Urinary bladder (tissue), 3 donors: ENCODE measurements at regions not wholly inside any gene's neighbourhood (a gene's known extent, or its start where the extent isn't known, plus 50 kb on each side); places are given as distances from the start of the nearest gene placed in this dataset.
A peak's percentile ranks its signal among the peaks of the same experiment; 100 is the strongest.
"Not testable (repeated sequence)": the region's sequence is repeated elsewhere in the genome, so short reads cannot be mapped to it uniquely, and the experiment has no call there.

Experiments used
- DNase-seq: peaks from one replicate; pipeline ENCODE4 v3.0.0-alpha.2; 2015; ENCODE audit errors: extremely low spot score
- H3K27ac ChIP-seq: one replicate; pipeline ENCODE4 v1.5.1; 2013; ENCODE audit warnings: low read depth, mild to moderate bottlenecking, moderate library complexity
- H3K36me3 ChIP-seq: one replicate; pipeline ENCODE4 v1.6.1; 2013; ENCODE audit warnings: mild to moderate bottlenecking, moderate library complexity; ENCODE audit not compliant: insufficient read depth
- H3K4me1 ChIP-seq: one replicate; pipeline ENCODE4 v1.6.1; 2013; ENCODE audit warnings: mild to moderate bottlenecking, moderate library complexity; ENCODE audit not compliant: insufficient read depth
- H3K4me3 ChIP-seq: one replicate; pipeline ENCODE4 v1.5.1; 2013; ENCODE audit warnings: low read depth, low read length
- WGBS: extraction: QIAGEN DNeasy Blood & Tissue Kit; methylation state at CpG from one replicate; pipeline ENCODE4 v1.1.7; 2013; 5-methylcytosine and 5-hydroxymethylcytosine counted together
- donor health status: healthy with polysubstance abuse.
- donor health status: healthy.

GRCh38 chr13:44044547-44045179 is 165.0 kb downstream of the LACC1 start:
- H3K4me1 ChIP-seq = no peaks in the 10 kb centered on the region
- H3K4me3 ChIP-seq = no peak overlapping the region
- 86% methylated on average over 6 of the region's 6 CpGs for WGBS
- H3K36me3 ChIP-seq = no peaks in the 10 kb centered on the region
- H3K27ac ChIP-seq = no peak overlapping the region
- DNase-seq = no peak

GRCh38 chr13:44045180-44045562 is 165.5 kb downstream of the LACC1 start:
- H3K4me3 ChIP-seq = no peak overlapping the region
- DNase-seq = no peak
- H3K27ac ChIP-seq = no peak overlapping the region
- 86% methylated on average over 3 of the region's 3 CpGs for whole genome bisulfite sequencing
- H3K4me1 ChIP-seq = no peaks in the 10 kb centered on the region
- H3K36me3 ChIP-seq = no peaks in the 10 kb centered on the region

GRCh38 chr13:44046428-44046827 is 166.7 kb downstream of the LACC1 start:
- WGBS = 91% methylated on average over 5 of the region's 5 CpGs
- H3K36me3 ChIP-seq = no peaks in the 10 kb centered on the region
- no peak for DNase-seq
- no peaks in the 10 kb centered on the region for H3K4me1 ChIP-seq
- H3K4me3 ChIP-seq = no peak overlapping the region
- no peak overlapping the region for H3K27ac ChIP-seq

GRCh38 chr13:44048326-44048725 is 168.6 kb downstream of the LACC1 start:
- no peak for DNase-seq
- H3K4me1 ChIP-seq = no peaks in the 10 kb centered on the region
- H3K4me3 ChIP-seq = no peak overlapping the region
- 92% methylated on average over 3 of the region's 3 CpGs for whole genome bisulfite sequencing
- no peak overlapping the region for H3K27ac ChIP-seq
- H3K36me3 ChIP-seq = no peaks in the 10 kb centered on the region

GRCh38 chr13:44049081-44049945 is 169.6 kb downstream of the LACC1 start:
- H3K4me3 ChIP-seq = no peak overlapping the region
- WGBS = 70% methylated on average over 3 of the region's 3 CpGs
- no peaks in the 10 kb centered on the region for H3K36me3 ChIP-seq
- no peak overlapping the region for H3K27ac ChIP-seq
- DNase-seq = no peak
- H3K4me1 ChIP-seq = no peaks in the 10 kb centered on the region

DNA sequence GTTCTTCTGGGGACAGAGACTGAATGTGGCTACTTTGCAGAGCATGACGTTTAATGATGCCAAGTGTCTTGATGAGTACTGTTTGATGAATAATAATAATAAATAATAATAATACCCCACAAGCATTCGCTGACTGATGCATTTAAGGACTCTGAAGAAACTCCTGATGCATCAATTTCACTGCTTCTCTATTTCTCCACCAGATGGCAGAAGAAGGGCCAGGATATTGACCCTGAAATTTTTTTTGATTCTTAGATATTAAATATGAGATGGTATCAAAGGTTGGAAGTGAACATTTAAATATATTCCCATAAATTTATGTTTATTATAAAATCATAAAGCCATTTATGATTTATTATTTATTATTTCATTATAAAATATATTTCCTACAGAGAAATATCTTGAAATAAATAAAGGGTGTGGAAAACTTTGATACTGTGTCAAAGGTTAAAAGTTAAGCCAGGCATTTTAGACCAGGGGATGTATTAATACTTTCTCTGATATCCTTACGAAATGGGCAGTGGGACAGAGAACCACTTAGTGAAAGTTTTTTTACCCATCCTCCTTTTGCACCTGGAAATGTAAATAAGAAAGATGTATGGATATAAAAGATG is 170.9 kb downstream of the LACC1 start:
- DNase-seq = no peak
- WGBS = 35% methylated on average over 3 of the region's 3 CpGs
- H3K27ac ChIP-seq = no peak overlapping the region
- no peaks in the 10 kb centered on the region for H3K36me3 ChIP-seq
- no peaks in the 10 kb centered on the region for H3K4me1 ChIP-seq
- H3K4me3 ChIP-seq = no peak overlapping the region

GRCh38 chr13:44051405-44051804 is 171.7 kb downstream of the LACC1 start:
- H3K27ac ChIP-seq = no peak overlapping the region
- no peak overlapping the region for H3K4me3 ChIP-seq
- H3K36me3 ChIP-seq = no peaks in the 10 kb centered on the region
- H3K4me1 ChIP-seq = no peaks in the 10 kb centered on the region
- no peak for DNase-seq

DNA sequence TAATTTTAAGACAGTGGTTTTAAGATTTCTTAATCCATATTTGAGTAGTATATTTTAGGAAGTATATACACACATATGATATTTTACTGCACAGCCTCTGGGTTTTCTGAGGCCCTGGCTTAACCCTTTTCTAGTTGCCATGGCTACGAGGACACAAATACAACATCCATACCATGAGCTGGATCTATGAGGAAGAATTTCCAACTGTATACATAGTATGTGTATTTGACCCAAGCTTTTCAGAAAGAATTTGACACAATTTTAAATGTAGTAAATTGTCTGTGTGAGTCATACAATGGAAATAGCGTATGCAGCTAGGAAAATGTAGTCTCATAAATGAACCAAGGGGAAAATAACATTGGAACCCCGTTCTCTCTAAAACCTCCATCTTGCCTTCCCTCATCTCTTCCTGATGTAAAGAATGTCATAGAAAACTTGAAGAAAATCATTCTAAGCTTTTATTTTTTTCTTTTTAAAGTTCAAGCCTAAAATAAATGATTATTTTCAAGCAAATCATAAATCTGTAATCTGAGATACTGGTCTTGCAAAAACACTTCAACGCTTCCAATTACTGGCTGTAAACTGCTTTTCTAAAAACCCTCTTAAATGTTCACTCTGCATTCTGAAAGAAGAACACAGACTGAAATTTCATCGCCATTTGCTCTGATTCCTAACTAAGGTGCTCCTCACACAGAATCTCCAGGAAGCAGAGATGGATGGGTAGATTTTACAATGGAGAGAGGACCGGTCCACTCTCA is 172.4 kb downstream of the LACC1 start:
- WGBS = 81% methylated on average over 6 of the region's 6 CpGs
- peak; percentile 64 for DNase-seq
- Histone ChIP-seq H3K4me3 (no peak overlapping the region), H3K27ac (no peak overlapping the region), H3K4me1 (no peaks in the 10 kb centered on the region), H3K36me3 (no peaks in the 10 kb centered on the region)

- no peak for DNase-seq
- no peaks in the 10 kb centered on the region for H3K36me3 ChIP-seq
- no peak overlapping the region for H3K27ac ChIP-seq
- no peaks in the 10 kb centered on the region for H3K4me1 ChIP-seq
- WGBS = 36% methylated on average over 10 of the region's 10 CpGs
- H3K4me3 ChIP-seq = no peak overlapping the region
Observed at GRCh38 chr13:44052780-44053184, 173.1 kb downstream of the LACC1 start.

DNA sequence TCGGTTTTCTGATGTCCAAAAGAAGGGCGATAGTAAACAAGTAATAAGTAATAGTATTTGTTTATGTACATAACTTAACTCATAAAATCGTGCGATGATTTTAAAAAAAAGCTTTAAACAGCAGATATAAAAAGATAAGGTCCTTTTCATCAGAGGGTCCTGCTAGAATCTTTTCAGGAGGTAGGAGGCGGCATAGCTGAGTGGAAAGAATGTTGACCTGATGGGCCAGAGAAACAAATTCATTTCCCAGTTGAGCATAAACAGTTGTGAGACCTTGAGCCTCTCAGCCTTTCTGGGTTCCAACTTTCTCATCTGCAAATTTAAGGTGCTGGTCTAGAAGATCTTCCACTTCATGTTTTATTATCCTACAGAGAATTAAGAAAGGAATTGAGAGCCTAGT is 173.5 kb downstream of the LACC1 start:
- 42% methylated on average over 5 of the region's 5 CpGs for WGBS
- H3K4me1 ChIP-seq = no peaks in the 10 kb centered on the region
- H3K4me3 ChIP-seq = no peak overlapping the region
- H3K36me3 ChIP-seq = no peaks in the 10 kb centered on the region
- no peak overlapping the region for H3K27ac ChIP-seq
- DNase-seq = no peak

GRCh38 chr13:44054525-44054924 is 174.8 kb downstream of the LACC1 start:
- no peaks in the 10 kb centered on the region for H3K4me1 ChIP-seq
- DNase-seq = no peak
- 98% methylated on average over 1 of the region's 1 CpG for WGBS
- no peak overlapping the region for H3K27ac ChIP-seq
- H3K4me3 ChIP-seq = no peak overlapping the region
- no peaks in the 10 kb centered on the region for H3K36me3 ChIP-seq

DNA sequence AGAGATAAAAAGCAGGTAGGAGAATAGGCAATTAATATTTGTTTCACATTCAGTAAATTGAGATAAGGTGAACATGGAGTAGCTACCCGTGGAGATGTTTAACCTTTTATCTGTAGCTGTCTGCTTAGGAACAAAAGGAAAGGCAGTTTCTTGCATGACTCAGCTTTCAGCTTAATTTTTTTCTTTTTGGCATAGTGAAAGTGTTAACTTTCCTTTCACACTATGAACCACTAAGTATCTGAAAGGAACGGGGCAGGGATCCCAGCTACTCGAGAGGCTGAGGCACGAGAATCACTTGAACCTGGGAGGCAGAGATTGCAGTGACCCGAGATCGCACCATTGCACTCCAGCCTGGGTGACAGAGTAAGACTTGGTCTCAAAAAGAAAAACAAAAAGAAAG is 176.0 kb downstream of the LACC1 start:
- not testable (repeated sequence) for H3K4me3 ChIP-seq, DNase-seq

DNA sequence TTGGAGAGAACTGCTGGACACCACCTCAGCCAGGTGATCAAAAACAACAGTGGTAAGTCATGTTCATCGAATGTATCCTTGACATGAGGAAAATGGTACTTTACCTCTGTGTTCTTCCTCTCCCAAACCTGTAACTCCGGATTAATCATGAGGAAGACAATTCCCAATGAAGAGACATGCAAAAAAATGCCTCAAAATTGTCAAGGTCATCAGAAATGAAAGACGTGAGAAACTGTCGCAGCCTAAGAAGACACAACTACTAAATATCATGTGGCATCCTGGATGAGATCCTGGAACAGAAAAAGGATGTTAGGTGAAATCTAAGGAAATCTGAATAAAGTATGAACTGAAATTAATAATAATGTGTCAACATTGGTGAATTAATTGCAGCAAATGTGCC is 178.4 kb downstream of the LACC1 start:
- no peak overlapping the region for H3K27ac ChIP-seq
- 88% methylated on average over 4 of the region's 4 CpGs for WGBS
- H3K4me1 ChIP-seq = no peaks in the 10 kb centered on the region
- H3K36me3 ChIP-seq = no peaks in the 10 kb centered on the region
- no peak for DNase-seq
- H3K4me3 ChIP-seq = no peak overlapping the region

More for the DNA sequence above, 176.0 kb downstream of the LACC1 start:
- not testable (repeated sequence) for H3K4me1 ChIP-seq, H3K36me3 ChIP-seq, H3K27ac ChIP-seq
- WGBS = 62% methylated on average over 6 of the region's 6 CpGs
